ENCODE measurements at regions not wholly inside any gene's neighbourhood (a gene's known extent, or its start where the extent isn't known, plus 50 kb on each side); places are given as distances from the start of the nearest gene placed in this dataset.

DNA sequence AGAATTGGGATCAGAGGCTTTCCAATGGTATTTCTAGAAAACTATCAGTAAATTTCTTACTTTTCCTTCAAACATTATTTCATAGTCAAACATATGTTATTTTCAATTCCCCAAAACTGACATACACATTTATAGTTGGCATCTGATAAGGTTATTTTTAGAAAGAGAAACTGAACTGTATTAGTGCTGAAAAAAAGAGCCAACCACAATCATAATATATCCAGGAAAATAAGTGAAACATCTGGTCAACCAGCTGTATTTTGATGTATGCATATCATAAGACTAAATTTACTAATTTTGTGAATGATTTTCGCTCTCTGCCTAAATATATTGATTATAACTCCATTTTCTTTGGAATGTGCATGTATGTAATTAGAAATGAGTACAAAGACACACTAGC is 554.2 kb downstream of the FLRT2 start:
- TF ChIP-seq, protein P1, sequence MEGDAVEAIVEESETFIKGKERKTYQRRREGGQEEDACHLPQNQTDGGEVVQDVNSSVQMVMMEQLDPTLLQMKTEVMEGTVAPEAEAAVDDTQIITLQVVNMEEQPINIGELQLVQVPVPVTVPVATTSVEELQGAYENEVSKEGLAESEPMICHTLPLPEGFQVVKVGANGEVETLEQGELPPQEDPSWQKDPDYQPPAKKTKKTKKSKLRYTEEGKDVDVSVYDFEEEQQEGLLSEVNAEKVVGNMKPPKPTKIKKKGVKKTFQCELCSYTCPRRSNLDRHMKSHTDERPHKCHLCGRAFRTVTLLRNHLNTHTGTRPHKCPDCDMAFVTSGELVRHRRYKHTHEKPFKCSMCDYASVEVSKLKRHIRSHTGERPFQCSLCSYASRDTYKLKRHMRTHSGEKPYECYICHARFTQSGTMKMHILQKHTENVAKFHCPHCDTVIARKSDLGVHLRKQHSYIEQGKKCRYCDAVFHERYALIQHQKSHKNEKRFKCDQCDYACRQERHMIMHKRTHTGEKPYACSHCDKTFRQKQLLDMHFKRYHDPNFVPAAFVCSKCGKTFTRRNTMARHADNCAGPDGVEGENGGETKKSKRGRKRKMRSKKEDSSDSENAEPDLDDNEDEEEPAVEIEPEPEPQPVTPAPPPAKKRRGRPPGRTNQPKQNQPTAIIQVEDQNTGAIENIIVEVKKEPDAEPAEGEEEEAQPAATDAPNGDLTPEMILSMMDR (conservative IDR thresholded peaks at IDR 0.05): no peak
- TF ChIP-seq ZFX (IDR thresholded peaks at IDR 0.05): no peak

Measured in C4-2B (cell line).